IMR-90 (cell line): ENCODE measurements at regions not wholly inside any gene's neighbourhood (a gene's known extent, or its start where the extent isn't known, plus 50 kb on each side); places are given as distances from the start of the nearest gene placed in this dataset.

ENCODE experiments used
- ATAC-seq: fragments of 200-7000 bp; cut with Tn5 transposase; 2 replicates; pipeline ENCODE4 v1.9.1; 2020; ENCODE audit warnings: low read depth, mild to moderate bottlenecking, moderate library complexity
- BruUV-seq: library from RNA; stranded (reverse); fragments of 400-500 nt; replicated peaks from 2 replicates; lab custom pipeline; 2021; lab: Mats Ljungman, UMichigan
- CTCF ChIA-PET: fragments of 300-600 bp; formaldehyde crosslinking; extraction: SDS; loops from one replicate; lab custom pipeline; 2021; ENCODE audit warnings: antibody characterized with exemption; lab: Yijun Ruan, JAX
- POLR2A ChIA-PET: fragments of 300-600 bp; sonication (Branson Sonifier 250); formaldehyde crosslinking; loops from one replicate; lab custom pipeline; 2022; ENCODE audit warnings: antibody characterized with exemption; ENCODE audit not compliant: unreplicated experiment; lab: Charles Lee
- DNase-seq: peaks from one replicate; pipeline ENCODE4 v3.0.0; 2013
- H2AFZ ChIP-seq: replicated peaks from 2 replicates; pipeline ENCODE3; 2013; ENCODE audit warnings: low read length, mild to moderate bottlenecking; ENCODE audit not compliant: poor library complexity
- H2AK5ac ChIP-seq: 2 replicates; pipeline ENCODE4 v1.6.1; 2013; ENCODE audit warnings: low read depth, low read length, inconsistent platforms
- H2AK9ac ChIP-seq: replicated peaks from 2 replicates; pipeline ENCODE3; 2013; ENCODE audit warnings: mild to moderate bottlenecking, low read depth, low read length, moderate library complexity; ENCODE audit not compliant: poor library complexity
- H2BK120ac ChIP-seq: 2 replicates; pipeline ENCODE4 v1.6.1; 2013; ENCODE audit warnings: low read depth, low read length, inconsistent platforms
- H2BK15ac ChIP-seq: 3 replicates; pipeline ENCODE4 v1.6.1; 2013; ENCODE audit warnings: low read depth, low read length, inconsistent platforms
- H2BK20ac ChIP-seq: 2 replicates; pipeline ENCODE4 v1.6.1; 2013; ENCODE audit warnings: low read depth, mild to moderate bottlenecking, inconsistent platforms, low read length, moderate library complexity
- H2BK5ac ChIP-seq: 2 replicates; pipeline ENCODE4 v1.6.1; 2013; ENCODE audit warnings: mild to moderate bottlenecking, low read depth, low read length, inconsistent platforms; ENCODE audit not compliant: poor library complexity, severe bottlenecking
- H3K14ac ChIP-seq: replicated peaks from 2 replicates; pipeline ENCODE4 v1.6.1; 2013; ENCODE audit warnings: low read depth, low read length, inconsistent platforms
- H3K18ac ChIP-seq: 2 replicates; pipeline ENCODE4 v1.6.1; 2013; ENCODE audit warnings: low read depth, low read length, control low read depth
- H3K23ac ChIP-seq: 2 replicates; pipeline ENCODE4 v1.6.1; 2013; ENCODE audit warnings: low read depth, low read length, inconsistent platforms
- H3K27ac ChIP-seq: 2 replicates; pipeline ENCODE4 v1.5.1; 2013; ENCODE audit warnings: mild to moderate bottlenecking, control low read depth, low read length; ENCODE audit not compliant: insufficient read depth
- H3K27me3 ChIP-seq: 2 replicates; pipeline ENCODE4 v1.6.1; 2013; ENCODE audit warnings: low read length; ENCODE audit not compliant: control insufficient read depth, insufficient read depth
- H3K36me3 ChIP-seq: 2 replicates; pipeline ENCODE4 v1.6.1; 2013; ENCODE audit warnings: low read length, mixed read lengths; ENCODE audit not compliant: control insufficient read depth, insufficient read depth
- H3K4ac ChIP-seq: 2 replicates; pipeline ENCODE4 v1.6.1; 2013; ENCODE audit warnings: low read depth, low read length, inconsistent platforms
- H3K4me1 ChIP-seq: 2 replicates; pipeline ENCODE4 v1.6.1; 2013; ENCODE audit warnings: low read length, mixed read lengths; ENCODE audit not compliant: control insufficient read depth, insufficient read depth
- H3K4me2 ChIP-seq: 2 replicates; pipeline ENCODE4 v1.6.1; 2013; ENCODE audit warnings: low read depth, mild to moderate bottlenecking, control low read depth, low read length, moderate library complexity
- H3K4me3 ChIP-seq: 2 replicates; pipeline ENCODE4 v1.5.1; 2013; ENCODE audit warnings: low read depth, mild to moderate bottlenecking, control low read depth, low read length, moderate library complexity; ENCODE audit not compliant: insufficient read depth
- H3K56ac ChIP-seq: 2 replicates; pipeline ENCODE4 v1.6.1; 2013; ENCODE audit warnings: low read length, inconsistent platforms; ENCODE audit not compliant: insufficient read depth; ENCODE audit errors: extremely low read depth
- H3K79me1 ChIP-seq, 2 experiments: 2 replicates each; pipeline ENCODE4 v1.6.1; 2013; ENCODE audit warnings: low read length in 2 of 2, inconsistent platforms in 1 of 2, low read depth in 1 of 2
- H3K9ac ChIP-seq: 2 replicates; pipeline ENCODE4 v1.6.1; 2013; ENCODE audit warnings: low read depth, low read length, control low read depth
- H3K9me1 ChIP-seq: 2 replicates; pipeline ENCODE4 v1.6.1; 2013; ENCODE audit warnings: low read length, inconsistent platforms; ENCODE audit not compliant: insufficient read depth
- H3K9me3 ChIP-seq: 2 replicates; pipeline ENCODE4 v1.6.1; 2013; ENCODE audit warnings: low read length; ENCODE audit not compliant: control insufficient read depth, insufficient read depth
- H4K20me1 ChIP-seq: 2 replicates; pipeline ENCODE4 v1.6.1; 2013; ENCODE audit warnings: low read length, inconsistent platforms; ENCODE audit not compliant: insufficient read depth
- H4K5ac ChIP-seq: 2 replicates; pipeline ENCODE4 v1.6.1; 2013; ENCODE audit warnings: mild to moderate bottlenecking, low read depth, low read length, control low read depth
- H4K8ac ChIP-seq, 2 experiments: 2 replicates each; pipeline ENCODE4 v1.6.1; 2013; ENCODE audit warnings: low read depth in 2 of 2, low read length in 2 of 2, control low read depth in 1 of 2, inconsistent platforms in 1 of 2
- H4K91ac ChIP-seq: 2 replicates; pipeline ENCODE4 v1.6.1; 2013; ENCODE audit warnings: low read depth, low read length, inconsistent platforms; ENCODE audit not compliant: insufficient read depth
- CHD1 ChIP-seq: IDR thresholded peaks from 2 replicates; pipeline ENCODE4 v1.6.1; 2012; ENCODE audit warnings: low read depth, low read length, improper control_type of control experiment
- CTCF ChIP-seq: conservative IDR thresholded peaks from 2 replicates; pipeline ENCODE4 v1.5.1; 2012; ENCODE audit warnings: mild to moderate bottlenecking, low read depth, low read length, improper control_type of control experiment
- ELK1 ChIP-seq: fragments of 150-350 bp; IDR thresholded peaks from 2 replicates; pipeline ENCODE4 v1.6.1; 2016; ENCODE audit warnings: low read depth, mild to moderate bottlenecking, low read length, moderate library complexity, borderline replicate concordance
- FOS ChIP-seq: fragments of 150-350 bp; IDR thresholded peaks from 2 replicates; pipeline ENCODE4 v1.6.1; 2016; ENCODE audit warnings: low read depth, low read length
- POLR2A ChIP-seq: IDR thresholded peaks from 2 replicates; pipeline ENCODE4 v1.6.1; 2012; ENCODE audit warnings: mild to moderate bottlenecking, low read depth, low read length
- RCOR1 ChIP-seq: IDR thresholded peaks from 2 replicates; pipeline ENCODE4 v1.6.1; 2012; ENCODE audit warnings: mild to moderate bottlenecking, low read length, improper control_type of control experiment; ENCODE audit not compliant: insufficient replicate concordance
- SMC3 ChIP-seq: fragments of 150-350 bp; IDR thresholded peaks from 2 replicates; pipeline ENCODE4 v1.6.1; 2016; ENCODE audit warnings: low read depth, mild to moderate bottlenecking, antibody characterized with exemption, low read length, moderate library complexity
- WGBS, 2 experiments: methylation state at CpG; one replicate each; pipeline versions ENCODE4 v1.1.5 to v1.1.7; 2013; ENCODE audit warnings: missing lambda C conversion rate in 2 of 2; ENCODE audit not compliant: insufficient read length in 1 of 2; ENCODE audit errors: extremely low coverage in 2 of 2; 5-methylcytosine and 5-hydroxymethylcytosine counted together
- dilution Hi-C: fragments of 300-500 bp; cut with HindIII; formaldehyde crosslinking; loops from one replicate; pipeline ENCODE4 v1.14.3; 2018; ENCODE audit warnings: low sequenced_read_pairs; ENCODE audit not compliant: unreplicated experiment
- in situ Hi-C: fragments of 300-500 bp; cut with MboI; formaldehyde crosslinking; loops from 3 replicates; pipeline ENCODE4 v1.14.3; 2019; ENCODE audit warnings: low sequenced_read_pairs, inconsistent platforms, mixed read lengths
- intact Hi-C: fragments of 100-400 bp; cut with micrococcal nuclease; formaldehyde crosslinking; loops from 2 replicates; pipeline ENCODE4 v1.10.0; 2022

- dilution Hi-C loops (no loop called here), in situ Hi-C loops (no loop called here), intact Hi-C loops (no loop called here)
- H3K18ac ChIP-seq, result no peak overlapping the region
- H4K91ac ChIP-seq, result no peak overlapping the region
- no peak overlapping the region for H3K4ac ChIP-seq
- H3K27ac ChIP-seq, result no peak overlapping the region
- TF ChIP-seq POLR2A (no peak), SMC3 (no peak), FOS (no peak), ELK1 (no peak), CTCF (no peak), RCOR1 (no peak), CHD1 (no peak)
- ATAC-seq, result no peak
- no peaks in the 10 kb centered on the region for H3K79me1 ChIP-seq
- ChIA-PET POLR2A (no interaction called here), CTCF (no interaction called here)
- H2BK5ac ChIP-seq, result no peak overlapping the region
- H3K4me1 ChIP-seq, result no peaks in the 10 kb centered on the region; the same call in 1 of the 2 replicates
- H3K4me2 ChIP-seq, result no peak overlapping the region
- H2AFZ ChIP-seq, result no peak overlapping the region
- no CpG with 5 or more reads among the region's 1 CpG for WGBS, 2 experiments
- no peaks in the 10 kb centered on the region for H4K20me1 ChIP-seq
- H4K5ac ChIP-seq, result no peak overlapping the region
- H4K8ac ChIP-seq, result no peak overlapping the region
- no peak overlapping the region for H3K23ac ChIP-seq
- no peak overlapping the region for H2BK120ac ChIP-seq
- no peaks in the 10 kb centered on the region for H3K36me3 ChIP-seq
- no peak overlapping the region for H3K56ac ChIP-seq
- no peaks in the 10 kb centered on the region for H3K27me3 ChIP-seq
- H3K4me3 ChIP-seq, result no peak overlapping the region
- no TSS peak for BruUV-seq
- no peaks in the 10 kb centered on the region for H3K9me1 ChIP-seq
- no peak overlapping the region for H3K9ac ChIP-seq
- H2BK15ac ChIP-seq, result no peak overlapping the region
- H3K14ac ChIP-seq, result no peak overlapping the region
- no peak overlapping the region for H2AK5ac ChIP-seq
- no peak overlapping the region for H2AK9ac ChIP-seq
- H2BK20ac ChIP-seq, result no peak overlapping the region
- no peak for DNase-seq
- no peaks in the 10 kb centered on the region for H3K9me3 ChIP-seq
Observed at GRCh38 chr9:82115331-82115730, 126.8 kb downstream of the SPATA31D1 start.
